Left ventricle myocardium inferior (tissue), 1 donor: ENCODE measurements at regions not wholly inside any gene's neighbourhood (a gene's known extent, or its start where the extent isn't known, plus 50 kb on each side); places are given as distances from the start of the nearest gene placed in this dataset.

Experiments
- DNase-seq: peaks from one replicate; pipeline ENCODE4 v3.0.0-alpha.2; 2020
- H3K27ac ChIP-seq: fragments of 200-600 bp; replicated peaks from 2 replicates; pipeline ENCODE4 v1.8.0; 2021
- H3K27me3 ChIP-seq: fragments of 200-600 bp; 2 replicates; pipeline ENCODE4 v1.8.0; 2021; ENCODE audit warnings: low read depth
- H3K36me3 ChIP-seq: fragments of 200-600 bp; 2 replicates; pipeline ENCODE4 v1.8.0; 2021
- H3K4me1 ChIP-seq: fragments of 200-600 bp; 2 replicates; pipeline ENCODE4 v1.8.0; 2021
- H3K4me3 ChIP-seq: fragments of 200-600 bp; 2 replicates; pipeline ENCODE4 v1.8.0; 2021; ENCODE audit warnings: mild to moderate bottlenecking, moderate library complexity
- H3K9me3 ChIP-seq: fragments of 200-600 bp; replicated peaks from 2 replicates; pipeline ENCODE4 v1.8.0; 2021
- intact Hi-C: fragments of 100-400 bp; cut with micrococcal nuclease; formaldehyde crosslinking; loops from one replicate; pipeline ENCODE4 v1.11.0; 2022
- TF ChIP-seq, protein P1 (sequence below): fragments of 200-600 bp; IDR thresholded peaks from 2 replicates; pipeline ENCODE4 v1.8.0; 2021; ENCODE audit warnings: antibody characterized with exemption, mild to moderate bottlenecking, borderline replicate concordance
- donor health status: DM: no; HTN: yes; CAD: no; lungs with severe emphysema.

DNA sequence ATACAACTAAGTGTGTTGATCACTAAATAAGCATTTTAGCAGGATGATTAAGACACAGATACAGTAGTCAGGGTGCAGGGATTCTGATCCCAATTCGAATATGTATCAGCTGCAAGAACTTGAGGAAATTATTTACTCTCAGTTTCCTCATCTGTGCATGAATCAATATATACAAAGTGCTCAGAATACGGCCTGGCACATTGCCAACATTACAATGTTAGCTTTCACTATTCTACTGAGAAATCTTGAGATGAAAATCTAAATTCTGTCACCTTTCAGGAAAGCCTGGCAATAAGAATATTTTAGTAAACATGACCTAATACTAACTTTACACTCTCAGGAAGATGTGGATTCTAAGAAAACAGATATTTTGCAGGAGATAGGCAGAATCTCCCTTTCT, 1001.6 kb upstream of the IGFBP7 start:
- no peak overlapping the region for H3K27ac ChIP-seq
- TF ChIP-seq, protein P1, sequence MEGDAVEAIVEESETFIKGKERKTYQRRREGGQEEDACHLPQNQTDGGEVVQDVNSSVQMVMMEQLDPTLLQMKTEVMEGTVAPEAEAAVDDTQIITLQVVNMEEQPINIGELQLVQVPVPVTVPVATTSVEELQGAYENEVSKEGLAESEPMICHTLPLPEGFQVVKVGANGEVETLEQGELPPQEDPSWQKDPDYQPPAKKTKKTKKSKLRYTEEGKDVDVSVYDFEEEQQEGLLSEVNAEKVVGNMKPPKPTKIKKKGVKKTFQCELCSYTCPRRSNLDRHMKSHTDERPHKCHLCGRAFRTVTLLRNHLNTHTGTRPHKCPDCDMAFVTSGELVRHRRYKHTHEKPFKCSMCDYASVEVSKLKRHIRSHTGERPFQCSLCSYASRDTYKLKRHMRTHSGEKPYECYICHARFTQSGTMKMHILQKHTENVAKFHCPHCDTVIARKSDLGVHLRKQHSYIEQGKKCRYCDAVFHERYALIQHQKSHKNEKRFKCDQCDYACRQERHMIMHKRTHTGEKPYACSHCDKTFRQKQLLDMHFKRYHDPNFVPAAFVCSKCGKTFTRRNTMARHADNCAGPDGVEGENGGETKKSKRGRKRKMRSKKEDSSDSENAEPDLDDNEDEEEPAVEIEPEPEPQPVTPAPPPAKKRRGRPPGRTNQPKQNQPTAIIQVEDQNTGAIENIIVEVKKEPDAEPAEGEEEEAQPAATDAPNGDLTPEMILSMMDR: no peak
- intact Hi-C loops: no loop called here
- H3K4me1 ChIP-seq: no peaks in the 10 kb centered on the region
- no peak overlapping the region for H3K4me3 ChIP-seq
- H3K36me3 ChIP-seq: no peaks in the 10 kb centered on the region
- no peaks in the 10 kb centered on the region for H3K9me3 ChIP-seq
- H3K27me3 ChIP-seq: no peaks in the 10 kb centered on the region
- no peak for DNase-seq

DNA sequence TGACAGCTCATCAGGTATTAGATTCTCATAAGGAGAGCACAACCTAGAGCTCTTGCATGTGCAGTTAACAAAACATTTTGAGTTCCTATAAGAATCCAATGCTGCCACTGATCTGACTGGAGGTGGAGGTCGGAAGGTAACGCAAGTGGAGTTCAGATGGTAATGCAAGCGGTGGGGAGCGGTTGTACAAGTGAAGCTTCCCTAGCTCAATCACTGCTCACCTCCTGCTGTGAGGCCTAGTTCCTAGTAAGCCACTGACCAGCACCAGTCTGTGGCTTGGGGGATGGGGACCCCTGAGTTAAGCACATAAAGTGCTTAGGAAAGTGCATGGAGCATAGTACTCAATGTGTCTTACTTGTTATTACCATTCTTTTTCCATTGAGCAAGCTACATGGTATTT, 983.2 kb upstream of the IGFBP7 start:
- DNase-seq: no peak
- TF ChIP-seq, protein P1: no peak

DNA sequence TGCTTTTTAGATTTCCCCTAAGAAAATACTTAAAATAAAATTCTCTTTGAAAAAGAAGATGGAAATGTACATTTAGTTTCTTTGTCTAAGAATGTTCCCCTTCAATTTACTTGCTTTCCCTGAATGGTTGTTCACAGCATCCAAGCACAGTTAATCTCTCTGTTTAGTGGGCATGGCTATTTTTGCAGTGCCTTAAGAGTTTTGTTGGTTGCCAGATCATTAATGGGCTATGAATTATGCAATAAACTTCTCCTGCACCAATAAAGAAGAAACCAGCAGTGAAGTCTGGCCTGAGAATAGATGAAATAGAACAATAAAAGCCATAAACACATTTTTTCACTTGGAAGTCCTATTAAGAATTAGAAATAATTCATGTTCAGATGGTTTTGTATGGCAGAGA, 980.4 kb upstream of the IGFBP7 start:
- H3K4me1 ChIP-seq: no peaks in the 10 kb centered on the region
- H3K27me3 ChIP-seq: no peaks in the 10 kb centered on the region
- H3K9me3 ChIP-seq: peaks cover 7% of the 10 kb centered on the region
- DNase-seq: no peak
- H3K4me3 ChIP-seq: no peak overlapping the region
- H3K27ac ChIP-seq: no peak overlapping the region
- no peaks in the 10 kb centered on the region for H3K36me3 ChIP-seq
- TF ChIP-seq, protein P1: no peak
- intact Hi-C loops: no loop called here

More for the DNA sequence above, 983.2 kb upstream of the IGFBP7 start:
- no peaks in the 10 kb centered on the region for H3K36me3 ChIP-seq
- no peak overlapping the region for H3K27ac ChIP-seq
- intact Hi-C loops: no loop called here
- H3K4me3 ChIP-seq: no peak overlapping the region
- H3K4me1 ChIP-seq: no peaks in the 10 kb centered on the region
- no peaks in the 10 kb centered on the region for H3K27me3 ChIP-seq
- H3K9me3 ChIP-seq: no peaks in the 10 kb centered on the region

- Histone ChIP-seq H3K27me3 (no peaks in the 10 kb centered on the region), H3K4me1 (no peaks in the 10 kb centered on the region), H3K36me3 (no peaks in the 10 kb centered on the region), H3K4me3 (no peak overlapping the region), H3K9me3 (peaks cover 9% of the 10 kb centered on the region), H3K27ac (no peak overlapping the region)
- DNase-seq: no peak
- TF ChIP-seq, protein P1: no peak
- intact Hi-C loops: no loop called here
Measured at GRCh38 chr4:58081356-58081755, 971.2 kb upstream of the IGFBP7 start.

DNA sequence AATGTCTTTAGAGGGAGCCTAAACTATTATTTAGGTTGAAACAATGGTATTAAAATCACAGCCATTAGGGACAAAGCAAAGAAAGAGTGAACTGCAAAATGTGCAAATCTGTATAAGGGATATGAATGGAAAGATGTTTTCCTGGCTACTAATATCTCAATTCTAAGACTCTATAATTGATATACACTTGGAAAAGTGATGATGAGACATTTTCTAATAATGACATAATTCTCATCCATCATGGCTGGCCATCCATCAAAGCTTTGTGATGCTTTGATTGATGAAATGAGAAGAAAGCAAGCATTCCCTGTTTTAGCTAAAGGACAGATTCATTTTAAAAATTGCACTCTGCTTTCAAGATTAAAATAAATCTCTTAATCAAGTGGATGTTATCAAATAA, 965.5 kb upstream of the IGFBP7 start:
- TF ChIP-seq, protein P1: no peak
- DNase-seq: no peak

GRCh38 chr4:58074382-58074781, 964.2 kb upstream of the IGFBP7 start:
- DNase-seq: no peak
- Histone ChIP-seq H3K4me3 (no peak overlapping the region), H3K27ac (no peak overlapping the region), H3K36me3 (no peaks in the 10 kb centered on the region), H3K27me3 (no peaks in the 10 kb centered on the region), H3K4me1 (no peaks in the 10 kb centered on the region), H3K9me3 (peaks cover 7% of the 10 kb centered on the region)
- intact Hi-C loops: no loop called here
- TF ChIP-seq, protein P1: no peak

More for the DNA sequence above, 965.5 kb upstream of the IGFBP7 start:
- intact Hi-C loops: no loop called here
- H3K27ac ChIP-seq: no peak overlapping the region
- no peak overlapping the region for H3K4me3 ChIP-seq
- peaks cover 7% of the 10 kb centered on the region for H3K9me3 ChIP-seq
- no peaks in the 10 kb centered on the region for H3K4me1 ChIP-seq
- no peaks in the 10 kb centered on the region for H3K36me3 ChIP-seq
- H3K27me3 ChIP-seq: no peaks in the 10 kb centered on the region
